Spleen (tissue), 11 donors: ENCODE measurements at regions not wholly inside any gene's neighbourhood (a gene's known extent, or its start where the extent isn't known, plus 50 kb on each side); places are given as distances from the start of the nearest gene placed in this dataset.

Experiments
- DNase-seq: peaks from one replicate; pipeline ENCODE4 v3.0.0-alpha.2; 2020
- H3K27ac ChIP-seq, 8 donors: fragments of 200-600 bp; sonication (generic) in 7 of 8; 1 replicate in 4 of 8; 2 replicates in 4 of 8; pipeline versions ENCODE4 v1.5.0 to v1.8.0; 2016 to 2021; ENCODE audit warnings: inconsistent platforms in 4 of 8, mild to moderate bottlenecking in 4 of 8, moderate library complexity in 1 of 8
- H3K27me3 ChIP-seq, 7 donors: fragments of 200-600 bp; sonication (generic) in 6 of 7; replicated peaks in 1 of 7; 1 replicate in 4 of 7; 2 replicates in 3 of 7; pipeline versions ENCODE4 v1.5.0 to v1.8.0; 2016 to 2021; ENCODE audit warnings: inconsistent platforms in 3 of 7, mild to moderate bottlenecking in 1 of 7
- H3K36me3 ChIP-seq, 6 donors: fragments of 200-600 bp; sonication (generic) in 5 of 6; 1 replicate in 4 of 6; 2 replicates in 2 of 6; pipeline versions ENCODE4 v1.5.0 to v1.8.0; 2016 to 2021; ENCODE audit warnings: inconsistent platforms in 2 of 6
- H3K4me1 ChIP-seq, 6 donors: fragments of 200-600 bp; sonication (generic) in 5 of 6; 1 replicate in 3 of 6; 2 replicates in 3 of 6; pipeline versions ENCODE4 v1.5.0 to v1.8.0; 2016 to 2021; ENCODE audit warnings: inconsistent platforms in 3 of 6
- H3K4me3 ChIP-seq, 8 donors: fragments of 200-600 bp; sonication (generic) in 7 of 8; 1 replicate in 4 of 8; 2 replicates in 4 of 8; pipeline versions ENCODE4 v1.5.0 to v1.8.0; 2016 to 2021; ENCODE audit warnings: inconsistent platforms in 4 of 8, mild to moderate bottlenecking in 4 of 8, moderate library complexity in 2 of 8
- H3K9me3 ChIP-seq, 8 donors: fragments of 200-600 bp; sonication (generic) in 7 of 8; 1 replicate in 4 of 8; 2 replicates in 4 of 8; pipeline versions ENCODE4 v1.5.0 to v1.8.0; 2016 to 2021; ENCODE audit warnings: inconsistent platforms in 4 of 8
- CTCF ChIP-seq, 11 experiments: fragments of 200-600 bp in 7 of 11; fragments of 450-650 bp in 4 of 11; sonication (generic) in 4 of 11; IDR thresholded peaks in 8 of 11; conservative IDR thresholded peaks in 3 of 11; 1 replicate in 7 of 11; 2 replicates in 4 of 11; pipeline versions ENCODE4 v1.4.0 to v1.8.0; 2016 to 2021; ENCODE audit warnings: antibody characterized with exemption in 11 of 11, inconsistent platforms in 4 of 11, mild to moderate bottlenecking in 1 of 11
- POLR2A ChIP-seq, 3 donors: fragments of 450-650 bp; IDR thresholded peaks; one replicate each; pipeline ENCODE4 v1.5.1; 2017; ENCODE audit warnings: antibody characterized with exemption in 3 of 3, mild to moderate bottlenecking in 1 of 3
- POLR2AphosphoS5 ChIP-seq, 3 donors: sonication (generic); formaldehyde crosslinking; IDR thresholded peaks; one replicate each; pipeline ENCODE4 v1.5.1; 2017; ENCODE audit warnings: antibody characterized with exemption in 3 of 3
- WGBS, 5 donors: extraction: QIAGEN DNeasy Blood & Tissue Kit in 3 of 5; methylation state at CpG; one replicate each; pipeline versions ENCODE4 v1.1.5 to v1.1.7; 2013 to 2018; 5-methylcytosine and 5-hydroxymethylcytosine counted together
- intact Hi-C: fragments of 100-400 bp; cut with DNase I; formaldehyde crosslinking; loops from one replicate; pipeline ENCODE4 v1.15.0; 2023; ENCODE audit warnings: low total_unique reads
- donor health status: healthy with polysubstance abuse.
- donor health status: DM: no; HTN: no; CAD: no; lungs with moderate emphysema.
- donor health status: DM: no; HTN: no; CAD: no.
- donor health status: Bipolar disorder and iron deficiency.
- donor health status: healthy.
- donor health status: DM: no; HTN: no; CAD: no.
- donor health status: DM: yes; HTN: yes; CAD: no.

- intact Hi-C loops, result no loop called here
- 57 to 79% (median 64%) methylated on average over 8 of the region's 8 CpGs for WGBS, 5 donors
- DNase-seq, result no peak
- no peak overlapping the region for H3K4me3 ChIP-seq
- TF ChIP-seq CTCF (IDR thresholded peaks at IDR 0.05 in 8 of 11, conservative IDR thresholded peaks at IDR 0.05 in 3 of 11) (no peak), POLR2A (IDR thresholded peaks at IDR 0.05) (no peak), POLR2AphosphoS5 (IDR thresholded peaks at IDR 0.05) (peak in 1 of 3 donors; percentile 56)
- H3K27me3 ChIP-seq, result peaks cover 0 to 2% (median 0%) of the 10 kb centered on the region in 7 donors
- H3K9me3 ChIP-seq, result no peaks in the 10 kb centered on the region
- H3K36me3 ChIP-seq, result no peaks in the 10 kb centered on the region
- peaks cover 0 to 12% (median 0%) of the 10 kb centered on the region in 6 donors for H3K4me1 ChIP-seq
- no peak overlapping the region for H3K27ac ChIP-seq
These were observed 403.9 kb upstream of the JARID2 start for GRCh38 chr6:14841901-14842421.

GRCh38 chr6:14844411-14844810 lies 401.5 kb upstream of the JARID2 start:
- Histone ChIP-seq H3K9me3 (no peaks in the 10 kb centered on the region), H3K27me3 (peaks cover 0 to 2% (median 0%) of the 10 kb centered on the region in 7 donors), H3K4me3 (no peak overlapping the region), H3K27ac (no peak overlapping the region), H3K4me1 (peaks cover 0 to 7% (median 0%) of the 10 kb centered on the region in 6 donors), H3K36me3 (no peaks in the 10 kb centered on the region)
- no peak for DNase-seq
- intact Hi-C loops, result no loop called here
- WGBS, 5 donors, result 88 to 95% (median 91%) methylated on average over 16 to 17 of the region's 17 CpGs
- no peak for TF ChIP-seq CTCF (IDR thresholded peaks at IDR 0.05 in 8 of 11, conservative IDR thresholded peaks at IDR 0.05 in 3 of 11)
- no peak for TF ChIP-seq POLR2AphosphoS5 (IDR thresholded peaks at IDR 0.05)
- TF ChIP-seq POLR2A (IDR thresholded peaks at IDR 0.05), result no peak

GRCh38 chr6:14848019-14848418 lies 397.9 kb upstream of the JARID2 start:
- intact Hi-C loops, result no loop called here
- no peaks in the 10 kb centered on the region for H3K36me3 ChIP-seq
- H3K27me3 ChIP-seq, result no peaks in the 10 kb centered on the region
- DNase-seq, result no peak
- H3K4me1 ChIP-seq, result no peaks in the 10 kb centered on the region
- H3K4me3 ChIP-seq, result no peak overlapping the region
- no peaks in the 10 kb centered on the region for H3K9me3 ChIP-seq
- WGBS, 5 donors, result 91 to 96% (median 96%) methylated on average over 3 of the region's 3 CpGs
- no peak for TF ChIP-seq POLR2A (IDR thresholded peaks at IDR 0.05)
- TF ChIP-seq CTCF (IDR thresholded peaks at IDR 0.05 in 8 of 11, conservative IDR thresholded peaks at IDR 0.05 in 3 of 11), result no peak
- TF ChIP-seq POLR2AphosphoS5 (IDR thresholded peaks at IDR 0.05), result no peak
- H3K27ac ChIP-seq, result no peak overlapping the region

GRCh38 chr6:14849185-14849584 lies 396.7 kb upstream of the JARID2 start:
- TF ChIP-seq POLR2A (IDR thresholded peaks at IDR 0.05) (no peak), CTCF (IDR thresholded peaks at IDR 0.05 in 8 of 11, conservative IDR thresholded peaks at IDR 0.05 in 3 of 11) (no peak), POLR2AphosphoS5 (IDR thresholded peaks at IDR 0.05) (no peak)
- DNase-seq, result no peak
- intact Hi-C loops, result no loop called here
- no peaks in the 10 kb centered on the region for H3K36me3 ChIP-seq
- no peaks in the 10 kb centered on the region for H3K9me3 ChIP-seq
- H3K27ac ChIP-seq, result no peak overlapping the region
- no peaks in the 10 kb centered on the region for H3K4me1 ChIP-seq
- H3K27me3 ChIP-seq, result no peaks in the 10 kb centered on the region
- H3K4me3 ChIP-seq, result no peak overlapping the region
